Esophagus squamous epithelium (tissue), 4 donors: ENCODE measurements at regions not wholly inside any gene's neighbourhood (a gene's known extent, or its start where the extent isn't known, plus 50 kb on each side); places are given as distances from the start of the nearest gene placed in this dataset.

ENCODE experiments used
- CTCF ChIP-seq, 6 experiments: fragments of 450-650 bp in 4 of 6; fragments of 200-600 bp in 2 of 6; sonication (generic) in 2 of 6; IDR thresholded peaks; one replicate each; pipeline ENCODE4 v1.5.1; 2016 to 2019; ENCODE audit warnings: antibody characterized with exemption in 6 of 6, mild to moderate bottlenecking in 4 of 6, moderate library complexity in 4 of 6
- POLR2A ChIP-seq, 4 donors: fragments of 450-650 bp; IDR thresholded peaks; one replicate each; pipeline ENCODE4 v1.6.1; 2017; ENCODE audit warnings: antibody characterized with exemption in 4 of 4, mild to moderate bottlenecking in 4 of 4, moderate library complexity in 3 of 4

DNA sequence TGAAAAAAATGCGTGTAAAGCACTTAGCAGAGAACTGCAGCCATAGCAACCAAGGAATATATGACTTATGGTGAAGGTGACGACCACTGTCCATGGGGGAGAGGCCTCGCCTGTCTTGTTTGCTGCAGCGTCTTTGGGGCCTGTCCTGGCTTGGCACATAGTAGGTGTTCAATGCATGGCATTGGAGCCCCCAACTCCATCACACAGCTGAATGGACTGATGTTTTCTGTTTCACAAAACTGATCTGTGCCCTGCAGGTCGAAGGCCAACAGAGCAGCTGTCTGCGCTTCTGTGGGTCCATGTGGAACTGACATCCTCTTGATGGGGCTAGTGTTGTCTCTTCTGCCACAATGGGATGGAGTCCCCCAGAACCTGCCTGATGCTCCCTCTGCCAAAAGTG lies 296.0 kb downstream of the PTPRU start:
- TF ChIP-seq CTCF (IDR thresholded peaks at IDR 0.05) (no peak), POLR2A (IDR thresholded peaks at IDR 0.05) (no peak)
